HG02981 (cell line): ENCODE measurements at regions not wholly inside any gene's neighbourhood (a gene's known extent, or its start where the extent isn't known, plus 50 kb on each side); places are given as distances from the start of the nearest gene placed in this dataset.
"Not testable (repeated sequence)": the region's sequence is repeated elsewhere in the genome, so short reads cannot be mapped to it uniquely, and the experiment has no call there.

Experiments used
- ATAC-seq: cut with Tn5 transposase; IDR thresholded peaks from one replicate; pipeline ENCODE4 v1.9.1; 2021; ENCODE audit warnings: mild to moderate bottlenecking, moderate library complexity; ENCODE audit not compliant: unreplicated experiment

DNA sequence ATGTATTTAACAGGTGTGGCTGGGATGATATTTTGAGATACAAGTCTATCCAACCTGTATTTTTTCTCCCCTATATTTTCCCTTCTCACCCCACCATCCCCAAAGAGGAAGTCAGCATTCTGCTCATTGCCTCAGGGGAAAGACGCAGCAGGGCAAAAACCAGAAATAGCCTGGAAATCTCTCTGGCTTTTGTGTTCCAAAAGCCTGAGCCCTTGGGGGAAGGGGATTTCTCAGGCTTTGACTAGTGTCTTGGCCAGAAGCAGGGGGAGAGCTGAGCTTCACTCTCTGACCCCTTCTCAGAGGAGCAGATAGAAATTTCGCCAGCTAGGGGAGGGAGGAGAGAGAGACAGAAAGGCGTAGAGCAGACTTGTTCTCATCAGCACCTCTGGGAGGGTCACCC lies 244.7 kb downstream of the RRAGC start:
- no peak for ATAC-seq

DNA sequence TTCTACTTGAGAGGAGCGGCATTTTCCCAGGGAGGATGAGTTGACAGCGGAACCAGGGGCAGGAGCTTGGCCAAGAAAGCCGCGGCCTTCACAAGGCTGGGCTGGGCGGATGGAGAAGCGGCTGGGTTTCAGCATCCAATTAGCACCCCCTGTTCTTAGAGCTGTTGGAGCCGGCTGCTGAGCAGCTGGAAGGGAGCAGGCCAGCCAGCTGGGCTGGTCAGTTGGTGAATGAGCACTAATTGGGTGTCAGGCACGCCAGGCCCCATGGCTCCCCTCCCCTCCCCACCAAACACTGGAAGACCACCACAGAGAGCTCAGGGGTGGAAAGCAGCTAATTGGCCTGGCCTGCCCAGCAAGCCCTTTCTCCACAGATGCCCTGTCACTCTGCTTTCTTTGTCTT lies 245.6 kb downstream of the RRAGC start:
- no peak for ATAC-seq

DNA sequence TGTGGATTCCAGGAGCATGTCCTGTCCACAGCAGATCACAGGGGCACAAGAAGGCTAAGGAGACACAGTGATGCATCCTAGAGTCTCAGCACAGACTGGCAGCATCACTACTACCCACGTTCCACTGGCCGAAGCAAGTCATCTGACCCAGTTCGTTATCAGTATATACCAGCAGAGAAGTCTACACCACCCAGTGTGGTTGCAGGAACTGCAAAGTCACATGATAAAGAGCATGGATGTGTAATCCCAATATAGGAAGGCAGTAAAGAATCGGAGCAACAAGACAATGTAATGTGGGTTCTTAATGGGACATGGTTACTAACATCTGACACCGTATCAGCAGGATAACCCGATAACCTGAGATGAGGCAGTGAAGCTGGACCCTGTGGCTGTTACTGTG lies 246.6 kb downstream of the RRAGC start:
- ATAC-seq, result no peak

DNA sequence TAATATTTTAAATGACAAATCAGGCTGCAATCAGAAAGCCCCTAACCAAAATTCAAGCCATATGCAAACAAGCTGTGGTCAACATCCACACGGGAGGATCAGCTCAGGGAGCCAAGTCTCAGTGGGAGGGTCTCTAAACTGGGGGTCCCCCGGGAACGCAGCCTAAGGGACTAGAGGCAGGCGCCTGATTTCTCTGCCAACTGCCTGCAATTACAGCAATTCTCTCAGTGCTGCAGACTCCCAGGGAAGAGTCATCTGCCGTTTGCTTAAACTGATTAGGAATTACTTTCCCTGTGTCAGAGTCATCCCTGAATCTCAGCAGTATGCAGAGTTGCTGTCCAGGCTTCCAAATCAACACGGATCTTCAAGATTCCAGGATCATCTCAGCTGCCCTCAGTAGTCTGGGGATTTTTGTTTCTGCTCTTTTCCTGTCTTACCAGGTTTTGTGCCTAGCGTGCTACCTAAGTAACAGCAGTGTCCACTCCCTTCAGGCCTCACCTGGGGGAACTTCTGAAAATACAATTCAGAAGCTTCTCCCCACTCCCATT lies 247.8 kb downstream of the RRAGC start:
- ATAC-seq, result no peak

DNA sequence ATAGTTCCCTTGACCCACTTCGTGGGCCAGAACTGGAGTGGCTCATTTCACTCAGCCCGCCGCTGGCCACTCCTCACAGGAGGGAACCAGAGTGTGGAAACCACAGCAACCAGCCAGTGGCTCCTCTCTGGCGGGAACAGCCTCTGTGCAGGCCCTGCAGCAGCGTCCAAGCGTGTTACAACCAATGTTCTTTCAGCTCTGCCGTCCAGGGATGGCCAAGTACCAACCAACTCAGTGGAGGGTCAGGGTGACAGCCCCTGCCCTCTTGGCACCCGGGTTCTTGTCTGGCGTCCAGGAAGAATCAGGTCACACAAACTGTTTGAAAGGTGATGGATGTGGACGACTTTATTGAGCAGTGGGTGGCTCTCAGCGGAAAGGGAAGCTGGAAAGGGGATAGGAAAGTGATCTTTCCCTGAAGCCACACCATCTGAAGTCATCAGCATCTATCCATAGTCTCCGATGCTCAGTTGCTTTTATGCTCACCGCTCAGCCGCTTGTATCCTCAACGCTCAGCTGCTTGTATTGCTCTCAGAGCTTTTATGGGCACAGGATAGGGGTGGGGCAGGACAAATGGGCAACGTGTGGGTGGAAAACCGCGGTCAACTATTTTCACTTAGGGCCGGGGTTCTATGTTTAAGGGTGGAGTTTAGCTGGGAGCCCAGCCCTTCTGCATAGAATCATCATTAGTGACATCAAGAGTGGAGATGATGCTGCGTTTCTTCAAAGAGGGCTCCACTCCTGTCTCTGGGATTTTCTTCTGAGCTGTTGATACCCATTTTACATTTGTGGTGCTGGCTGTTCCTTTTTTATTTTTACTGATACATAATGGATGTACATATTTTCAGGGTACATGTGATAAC lies 250.2 kb downstream of the RRAGC start:
- no peak for ATAC-seq

DNA sequence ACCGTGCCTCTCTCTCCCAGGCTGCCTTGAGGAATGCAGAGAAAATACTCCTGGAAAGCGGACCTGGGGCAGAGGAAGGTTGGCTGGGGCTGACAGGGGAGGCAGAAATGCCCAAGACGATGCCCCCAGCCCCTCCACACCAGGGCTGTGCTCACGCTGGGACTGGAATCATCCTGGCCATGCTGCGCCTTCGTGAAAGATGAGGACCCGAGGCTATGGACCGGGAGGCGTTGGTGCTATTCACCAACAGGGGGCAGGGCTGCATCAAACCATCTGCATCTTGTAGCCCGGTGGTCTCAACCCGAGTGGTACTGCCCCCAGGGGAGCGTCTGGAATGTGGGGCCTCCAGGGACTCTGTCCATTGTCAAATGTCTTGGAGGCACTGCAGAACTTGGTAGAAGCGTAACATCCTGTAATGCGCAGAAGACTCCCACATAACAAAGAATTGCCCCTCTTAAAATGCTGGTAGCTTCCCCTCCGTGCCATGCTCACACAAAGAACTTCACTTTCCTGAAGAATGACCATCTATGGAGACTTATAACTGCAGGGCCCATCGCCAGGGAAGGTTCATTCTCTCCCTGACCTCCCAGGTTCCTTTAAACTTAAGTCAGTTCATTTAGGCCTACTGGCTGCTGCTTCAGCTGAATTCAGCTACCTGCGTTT lies 251.2 kb downstream of the RRAGC start:
- ATAC-seq, result no peak

DNA sequence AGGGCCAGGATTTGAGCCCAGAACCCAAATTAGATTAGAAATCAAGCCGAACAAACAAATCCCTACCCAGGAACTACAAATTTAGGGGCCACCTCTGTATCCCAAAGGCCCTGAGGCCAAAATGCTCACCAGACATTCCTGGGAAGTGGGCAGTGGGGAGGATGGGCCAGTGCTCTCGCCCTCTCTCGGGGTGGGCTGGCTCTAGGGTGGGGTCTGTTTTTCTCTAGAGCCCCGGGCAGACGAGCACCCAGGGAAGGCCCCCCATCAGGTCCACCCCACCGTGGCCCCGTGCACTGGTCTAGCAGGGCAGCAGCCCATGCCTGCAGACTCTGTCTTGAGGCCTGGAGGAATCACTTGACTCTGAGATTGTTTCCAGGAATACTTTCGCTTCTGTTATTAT lies 252.0 kb downstream of the RRAGC start:
- ATAC-seq, result no peak

DNA sequence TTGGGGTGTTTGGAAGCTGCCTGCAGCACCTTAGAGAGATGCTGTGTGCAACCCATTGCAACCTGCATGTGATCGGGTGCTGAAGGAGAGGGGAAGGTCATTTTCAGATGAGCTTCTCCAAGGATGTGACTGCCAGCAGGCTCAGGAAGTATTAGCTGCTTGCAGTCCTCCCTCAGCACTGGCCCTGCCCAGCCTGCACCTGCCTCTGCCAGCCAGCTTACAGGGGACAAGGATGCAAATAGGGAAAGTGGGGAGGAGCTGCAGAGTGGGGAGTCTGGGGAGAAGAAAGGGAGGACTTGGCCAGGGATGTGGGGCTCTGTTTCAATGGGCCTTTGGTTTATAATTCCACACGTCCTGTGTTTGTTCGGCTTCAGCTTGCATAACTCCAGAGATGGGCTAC lies 254.5 kb downstream of the RRAGC start:
- no peak for ATAC-seq

DNA sequence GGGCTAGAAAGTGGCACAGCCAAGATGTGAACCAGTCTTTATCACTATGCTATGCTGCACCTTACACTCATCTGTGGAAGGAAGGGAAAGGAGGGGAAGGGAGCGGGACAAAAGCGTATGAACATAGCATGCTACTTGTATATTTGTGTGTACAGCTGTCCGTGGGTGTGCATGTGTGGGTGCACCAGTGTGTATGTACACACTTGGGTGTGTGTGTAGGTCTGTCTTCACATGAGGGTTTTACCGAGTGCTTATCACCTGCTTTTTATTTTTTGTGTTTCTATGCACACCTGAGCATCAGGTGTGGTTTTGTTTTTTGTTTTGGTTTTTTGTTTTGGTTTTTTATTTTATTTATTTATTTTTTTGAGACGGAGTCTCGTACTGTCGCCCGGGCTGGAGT lies 255.7 kb downstream of the RRAGC start:
- no peak for ATAC-seq

DNA sequence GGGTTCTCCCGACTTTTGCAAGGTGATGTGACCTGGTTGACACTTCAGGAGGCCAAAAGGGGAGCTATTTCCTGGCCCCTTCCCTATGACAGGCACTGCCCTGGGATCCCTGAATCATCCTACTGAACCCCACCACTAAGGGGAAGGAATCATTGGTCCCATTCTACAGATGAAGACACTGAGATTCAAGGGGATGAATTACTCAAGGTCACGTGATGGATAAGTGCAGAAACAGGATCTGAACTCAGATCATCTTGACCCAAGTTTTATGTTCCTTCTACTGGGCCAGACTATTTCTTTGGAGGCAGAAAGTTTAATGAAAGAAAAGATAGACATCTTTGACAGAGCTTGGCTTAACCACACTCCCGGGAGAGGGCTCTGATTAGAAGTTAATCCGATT lies 258.7 kb downstream of the RRAGC start:
- no peak for ATAC-seq

DNA sequence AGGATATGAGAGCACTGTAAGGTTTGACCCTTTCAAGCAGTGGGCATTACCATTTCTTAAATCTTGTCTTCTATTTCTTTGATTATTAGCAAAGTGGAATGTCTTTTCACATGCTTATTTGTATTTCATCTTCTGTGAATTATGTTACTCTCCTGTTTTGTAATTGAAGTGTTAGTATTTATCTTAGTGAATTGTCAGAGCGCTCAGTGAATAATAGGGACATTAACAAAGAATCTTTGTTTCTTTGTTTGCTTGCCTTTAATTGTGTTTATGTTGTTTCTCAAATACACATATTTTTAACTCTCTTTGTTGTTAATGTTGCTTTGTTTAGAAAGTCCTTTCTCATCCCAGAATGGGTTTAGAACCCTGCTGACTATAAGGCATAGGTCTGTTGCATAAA lies 259.3 kb downstream of the RRAGC start:
- ATAC-seq, result no peak

DNA sequence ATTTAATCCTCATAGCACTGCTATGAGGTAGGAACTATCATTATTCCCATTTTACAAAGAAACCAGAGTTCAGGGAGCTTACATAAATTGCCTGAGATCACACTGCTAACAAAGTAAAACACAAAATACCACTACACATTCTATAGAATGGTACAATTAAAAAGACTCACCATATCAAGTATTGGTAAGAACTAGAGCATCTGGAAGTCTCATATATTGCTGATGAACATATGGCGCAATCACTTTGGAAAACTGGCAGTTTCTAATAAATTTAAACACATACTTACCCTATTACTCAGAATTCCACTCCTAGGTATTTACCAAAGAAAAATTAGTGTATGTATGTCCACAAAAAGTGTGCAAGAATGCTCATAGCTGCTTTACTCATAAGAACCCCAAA lies 261.5 kb downstream of the RRAGC start:
- no peak for ATAC-seq

DNA sequence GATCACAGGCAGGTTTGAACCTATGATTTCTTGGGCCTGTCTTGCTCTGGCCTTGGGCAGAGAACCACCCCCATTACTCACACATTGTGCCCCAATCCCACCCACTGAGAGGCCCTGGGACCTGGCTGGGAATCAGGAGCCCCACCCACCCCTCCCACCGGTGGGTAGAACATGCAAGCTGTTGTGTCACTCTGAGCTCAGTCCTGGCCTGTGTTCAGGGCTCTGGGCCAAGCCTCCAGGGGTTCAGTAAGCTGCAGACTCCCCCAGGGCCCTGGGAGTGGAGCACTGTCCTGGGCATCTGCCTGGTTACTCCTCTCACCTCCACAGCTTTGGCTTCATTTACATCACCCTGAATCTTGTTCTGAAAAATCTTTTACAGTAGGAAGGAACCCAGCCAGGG lies 270.5 kb downstream of the RRAGC start:
- no peak for ATAC-seq

DNA sequence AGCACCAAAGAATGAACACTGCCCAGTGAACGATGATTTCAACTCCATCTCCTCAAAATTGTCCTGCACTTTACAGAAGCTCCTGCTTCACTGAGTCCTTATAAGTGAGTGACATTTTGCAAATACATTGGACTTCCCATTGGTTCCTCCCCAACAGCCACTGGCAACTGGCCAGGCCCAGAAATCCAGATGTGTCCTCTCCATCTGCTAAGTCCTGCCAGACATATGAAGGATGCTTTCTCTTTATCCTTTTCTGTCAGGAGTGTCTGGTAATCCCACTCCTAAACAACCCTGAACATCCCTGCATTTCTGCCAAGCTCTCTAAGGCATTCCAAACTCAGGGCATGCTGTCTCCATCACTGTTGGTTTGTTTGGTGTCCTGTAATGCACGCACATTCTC lies 271.8 kb downstream of the RRAGC start:
- no peak for ATAC-seq

DNA sequence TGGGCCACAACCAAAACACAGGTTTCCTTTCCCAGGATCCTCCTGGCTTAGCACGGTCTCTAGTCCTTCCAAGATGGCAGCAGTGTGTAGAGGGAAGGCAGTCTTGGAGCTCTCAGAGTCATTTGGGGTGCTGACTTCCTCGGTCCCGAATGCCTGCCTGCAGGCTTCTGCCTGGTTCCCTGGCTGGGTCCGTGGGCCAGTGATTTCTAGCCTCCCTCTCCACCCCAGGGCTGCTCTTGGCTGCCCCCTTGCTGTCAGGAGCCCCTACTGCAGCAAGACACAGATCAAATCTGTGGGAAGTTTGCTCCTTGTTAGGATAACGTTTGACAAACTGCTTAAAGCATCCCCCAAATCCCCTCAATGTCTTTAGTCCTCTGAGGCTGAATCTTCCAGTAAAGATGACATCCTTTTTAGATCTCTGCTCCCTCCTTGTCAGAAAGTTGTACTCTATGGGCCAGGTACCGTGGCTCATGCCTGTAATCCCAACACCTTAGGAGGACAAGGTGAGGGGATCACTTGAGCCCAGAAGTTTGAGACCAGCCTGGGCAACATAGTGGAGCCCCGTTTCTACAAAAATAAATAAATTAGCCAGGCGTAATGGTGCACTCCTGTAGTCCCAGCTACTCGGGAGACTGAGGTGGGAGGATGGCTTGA lies 272.5 kb downstream of the RRAGC start:
- no peak for ATAC-seq

DNA sequence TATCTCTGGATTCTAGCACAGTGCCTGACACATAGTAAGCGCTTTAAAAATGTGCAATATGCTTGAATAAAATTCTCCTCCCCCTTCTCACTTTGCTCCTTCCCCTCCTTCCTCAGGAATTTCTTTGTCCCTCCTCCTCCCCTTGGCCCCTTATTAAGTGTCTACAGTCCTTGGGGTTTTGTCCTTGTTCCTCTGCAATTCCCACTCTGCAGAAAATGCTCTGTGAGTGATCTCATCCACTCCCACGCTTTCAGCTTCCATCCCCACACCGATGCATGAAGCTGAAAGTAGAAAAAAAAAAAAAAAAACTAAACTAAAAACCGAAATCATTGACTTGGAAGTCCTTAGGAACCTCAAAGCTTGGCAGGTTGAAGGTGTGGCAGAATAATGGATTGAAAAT lies 273.6 kb downstream of the RRAGC start:
- ATAC-seq, result no peak

DNA sequence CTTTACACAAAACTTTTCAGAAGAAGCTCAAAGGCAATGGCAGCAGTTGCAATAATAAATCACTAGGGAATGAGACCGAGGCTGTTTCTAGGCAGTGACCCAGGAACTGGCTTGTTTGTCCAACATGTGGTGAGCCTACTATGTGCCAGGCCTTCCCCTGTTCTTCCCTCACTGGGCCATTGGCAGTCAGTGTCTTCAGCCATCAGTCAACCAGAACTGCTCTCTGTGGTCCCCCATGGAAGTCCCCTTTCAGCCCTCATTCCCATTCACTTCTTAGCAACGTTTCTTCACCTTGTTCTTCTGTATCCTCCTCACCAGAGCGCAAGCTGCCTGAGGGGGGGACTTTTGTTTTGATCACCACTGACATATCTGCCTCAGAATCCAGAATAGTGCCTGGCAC lies 274.1 kb downstream of the RRAGC start:
- ATAC-seq, result no peak

DNA sequence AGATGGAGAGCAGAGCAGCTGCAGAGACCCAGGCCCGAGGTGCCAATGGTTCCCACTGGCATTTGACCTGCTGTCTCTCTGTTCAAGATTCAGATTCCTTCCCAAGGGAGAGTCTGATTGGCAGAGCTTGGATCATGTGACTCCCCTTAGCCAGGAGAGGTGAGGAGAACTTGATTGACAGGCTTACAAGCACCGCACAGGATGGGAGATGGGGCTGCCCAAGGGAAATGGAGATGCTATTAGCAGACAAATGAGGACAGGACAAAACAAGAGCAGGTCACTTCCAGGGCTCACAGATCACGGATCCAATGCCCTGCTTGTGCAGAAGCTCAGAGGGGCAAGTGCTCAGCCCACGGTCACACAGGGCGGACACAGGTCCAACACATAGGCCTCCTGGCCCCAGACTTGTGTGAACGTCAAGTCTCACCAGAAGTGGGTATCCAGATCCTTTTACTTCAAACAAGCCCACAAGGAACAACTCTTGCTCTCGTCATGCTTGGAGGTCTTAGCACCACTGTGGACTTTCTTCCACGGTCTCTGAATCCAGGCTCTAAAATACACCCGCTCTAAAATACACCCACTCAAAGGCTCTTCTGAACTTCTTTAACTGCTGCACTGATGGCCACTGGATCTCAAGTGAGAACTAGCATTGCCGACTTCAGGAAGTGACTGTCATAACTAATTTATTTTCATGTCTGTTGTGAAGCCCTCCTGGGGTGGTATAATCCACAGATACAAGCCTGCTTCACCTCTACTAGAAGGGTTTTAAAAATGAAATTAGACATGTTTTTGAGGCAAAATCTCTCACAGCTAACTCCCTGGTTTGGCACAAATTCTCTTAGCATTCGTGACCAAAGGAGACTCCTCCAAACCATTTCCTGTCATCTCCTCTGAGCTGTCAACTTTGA lies 274.9 kb downstream of the RRAGC start:
- no peak for ATAC-seq

DNA sequence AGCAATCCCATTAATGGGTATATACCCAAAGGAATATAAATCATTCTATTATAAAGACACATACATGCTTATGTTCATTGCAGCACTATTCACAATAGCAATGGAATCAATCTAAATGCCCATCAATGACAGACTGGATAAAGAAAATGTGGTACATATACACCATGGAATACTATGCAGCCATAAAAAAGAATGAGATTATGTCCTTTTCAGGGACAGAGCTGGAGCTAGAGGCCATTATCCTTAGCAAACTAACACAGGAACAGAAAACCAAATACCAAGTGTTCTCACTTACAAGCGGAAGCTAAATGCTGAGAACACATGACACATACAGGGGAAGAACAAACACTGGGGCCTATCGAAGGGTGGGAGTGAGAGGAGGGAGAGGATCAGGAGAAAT lies 276.3 kb downstream of the RRAGC start:
- not testable (repeated sequence) for ATAC-seq

DNA sequence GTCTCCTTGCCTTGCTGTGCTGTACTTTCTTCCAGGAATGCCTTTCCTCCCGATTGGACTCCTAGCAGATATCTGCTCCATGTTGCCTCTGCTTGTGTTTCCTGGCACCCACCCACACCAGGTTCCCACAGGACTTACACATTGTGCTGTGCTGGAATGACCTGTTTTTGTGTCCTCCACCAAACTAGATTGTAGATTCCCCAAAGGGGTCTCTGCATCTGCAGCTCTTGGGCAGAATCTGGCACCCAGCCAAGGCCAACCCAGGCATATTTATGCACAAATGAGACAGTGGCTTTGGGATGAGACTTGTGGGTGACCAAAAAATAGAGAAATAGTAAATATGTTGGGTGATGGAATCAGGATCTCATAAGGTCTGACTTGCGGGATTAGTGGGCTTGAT lies 278.2 kb downstream of the RRAGC start:
- ATAC-seq, result no peak

DNA sequence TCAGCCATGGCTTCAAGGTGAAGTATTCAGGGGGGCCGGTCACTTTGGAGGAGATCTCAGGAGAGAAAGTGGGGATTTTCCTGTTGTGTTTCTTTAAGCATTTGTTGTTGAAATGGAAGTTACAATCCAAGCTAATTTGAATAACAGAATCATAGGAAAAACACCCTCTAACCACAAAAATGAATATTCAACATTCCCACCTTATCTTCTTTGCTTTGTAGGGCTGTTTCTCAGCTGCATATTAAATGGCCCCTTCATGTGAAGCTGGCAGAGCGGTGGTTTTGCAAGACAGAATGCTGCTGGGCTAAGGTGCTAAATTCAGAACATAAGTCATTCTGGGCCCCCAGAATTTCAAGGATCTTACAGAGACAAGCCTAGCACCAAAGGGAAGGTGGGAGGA lies 279.0 kb downstream of the RRAGC start:
- no peak for ATAC-seq
